ENCODE measurements at regions not wholly inside any gene's neighbourhood (a gene's known extent, or its start where the extent isn't known, plus 50 kb on each side); places are given as distances from the start of the nearest gene placed in this dataset.

GRCh38 chr12:126719912-126720705 is 1546.9 kb upstream of the TMEM132C start:
- DNase-seq, result no peak

- no peak for DNase-seq
These were observed 1540.3 kb upstream of the TMEM132C start for GRCh38 chr12:126726481-126727217.

GRCh38 chr12:126727218-126728075 is 1539.5 kb upstream of the TMEM132C start:
- DNase-seq, result no peak

GRCh38 chr12:126734296-126734695 is 1532.7 kb upstream of the TMEM132C start:
- DNase-seq, result no peak

- no peak for DNase-seq
These were observed 1532.3 kb upstream of the TMEM132C start for GRCh38 chr12:126734710-126735109.

GRCh38 chr12:126741536-126742240 is 1525.3 kb upstream of the TMEM132C start:
- DNase-seq, result peak; percentile 79

- peak; percentile 84 for DNase-seq
These were observed 1524.7 kb upstream of the TMEM132C start for GRCh38 chr12:126742241-126742641.

GRCh38 chr12:126747530-126748149 is 1519.3 kb upstream of the TMEM132C start:
- DNase-seq, result peak; percentile 56

GRCh38 chr12:126752021-126752420 is 1514.9 kb upstream of the TMEM132C start:
- DNase-seq, result no peak

GRCh38 chr12:126757326-126757725 is 1509.6 kb upstream of the TMEM132C start:
- DNase-seq, result no peak

GRCh38 chr12:126760092-126760491 is 1506.9 kb upstream of the TMEM132C start:
- DNase-seq, result no peak

- no peak for DNase-seq
These were observed 1505.5 kb upstream of the TMEM132C start for GRCh38 chr12:126761420-126761819.

GRCh38 chr12:126762150-126762549 is 1504.8 kb upstream of the TMEM132C start:
- DNase-seq, result no peak

- DNase-seq, result no peak
These were observed 1503.6 kb upstream of the TMEM132C start for GRCh38 chr12:126763359-126763758.

GRCh38 chr12:126767334-126767733 is 1499.6 kb upstream of the TMEM132C start:
- no peak for DNase-seq

GRCh38 chr12:126768517-126768916 is 1498.5 kb upstream of the TMEM132C start:
- no peak for DNase-seq

- DNase-seq, result no peak
These were observed 1496.8 kb upstream of the TMEM132C start for GRCh38 chr12:126770188-126770587.

- peak; percentile 3 for DNase-seq
These were observed 1494.7 kb upstream of the TMEM132C start for GRCh38 chr12:126772171-126772864.

- DNase-seq, result no peak
These were observed 1494.0 kb upstream of the TMEM132C start for GRCh38 chr12:126773012-126773411.

GRCh38 chr12:126773491-126773890 is 1493.5 kb upstream of the TMEM132C start:
- no peak for DNase-seq
